ENCODE measurements at regions not wholly inside any gene's neighbourhood (a gene's known extent, or its start where the extent isn't known, plus 50 kb on each side); places are given as distances from the start of the nearest gene placed in this dataset.

DNA sequence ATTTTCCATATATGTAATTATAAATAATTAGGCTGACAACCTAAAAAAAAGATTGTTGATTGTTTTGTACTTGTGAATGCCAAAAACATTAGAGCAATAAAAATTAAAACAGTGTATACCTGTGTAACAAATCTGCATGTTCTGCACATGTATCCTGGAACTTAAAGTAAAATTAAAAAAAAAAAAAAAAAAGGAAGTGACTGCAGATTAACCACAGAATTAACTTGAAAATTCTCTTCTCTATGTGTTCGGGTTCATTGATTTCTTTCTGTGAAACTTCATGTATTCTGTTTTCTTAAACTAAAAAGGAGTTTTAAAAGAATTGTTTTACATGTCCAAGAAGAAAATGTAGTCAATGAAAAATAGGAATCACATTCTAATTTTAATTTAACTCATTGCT, 95.7 kb downstream of the FASLG start:
- TF ChIP-seq, protein P1, sequence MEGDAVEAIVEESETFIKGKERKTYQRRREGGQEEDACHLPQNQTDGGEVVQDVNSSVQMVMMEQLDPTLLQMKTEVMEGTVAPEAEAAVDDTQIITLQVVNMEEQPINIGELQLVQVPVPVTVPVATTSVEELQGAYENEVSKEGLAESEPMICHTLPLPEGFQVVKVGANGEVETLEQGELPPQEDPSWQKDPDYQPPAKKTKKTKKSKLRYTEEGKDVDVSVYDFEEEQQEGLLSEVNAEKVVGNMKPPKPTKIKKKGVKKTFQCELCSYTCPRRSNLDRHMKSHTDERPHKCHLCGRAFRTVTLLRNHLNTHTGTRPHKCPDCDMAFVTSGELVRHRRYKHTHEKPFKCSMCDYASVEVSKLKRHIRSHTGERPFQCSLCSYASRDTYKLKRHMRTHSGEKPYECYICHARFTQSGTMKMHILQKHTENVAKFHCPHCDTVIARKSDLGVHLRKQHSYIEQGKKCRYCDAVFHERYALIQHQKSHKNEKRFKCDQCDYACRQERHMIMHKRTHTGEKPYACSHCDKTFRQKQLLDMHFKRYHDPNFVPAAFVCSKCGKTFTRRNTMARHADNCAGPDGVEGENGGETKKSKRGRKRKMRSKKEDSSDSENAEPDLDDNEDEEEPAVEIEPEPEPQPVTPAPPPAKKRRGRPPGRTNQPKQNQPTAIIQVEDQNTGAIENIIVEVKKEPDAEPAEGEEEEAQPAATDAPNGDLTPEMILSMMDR (IDR thresholded peaks at IDR 0.05; ENCODE audit: low read depth, low read length) = no peak
- no peak overlapping the region for H3K4me3 ChIP-seq (ENCODE audit: low read depth, low read length)

DNA sequence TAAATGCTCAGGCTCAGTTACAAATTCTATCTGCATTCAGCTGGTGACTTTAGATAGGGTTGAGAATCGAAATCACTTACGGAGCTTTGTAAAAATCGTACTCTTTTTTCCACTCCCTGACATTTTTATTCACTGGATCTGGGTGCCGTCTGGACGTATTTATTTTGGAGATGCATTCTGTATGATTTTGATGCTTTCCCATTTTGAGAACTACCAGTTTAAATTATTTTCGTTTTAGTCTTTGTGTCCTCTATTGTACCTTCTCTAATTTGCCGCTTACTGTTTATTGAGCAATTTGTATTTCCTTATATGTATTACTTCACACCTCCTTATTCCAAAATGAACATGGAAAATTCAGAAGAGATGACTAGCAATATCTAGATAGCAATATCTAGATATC, 96.2 kb downstream of the FASLG start:
- TF ChIP-seq, protein P1 (IDR thresholded peaks at IDR 0.05; ENCODE audit: low read depth, low read length) = no peak
- no peak overlapping the region for H3K4me3 ChIP-seq (ENCODE audit: low read depth, low read length)

DNA sequence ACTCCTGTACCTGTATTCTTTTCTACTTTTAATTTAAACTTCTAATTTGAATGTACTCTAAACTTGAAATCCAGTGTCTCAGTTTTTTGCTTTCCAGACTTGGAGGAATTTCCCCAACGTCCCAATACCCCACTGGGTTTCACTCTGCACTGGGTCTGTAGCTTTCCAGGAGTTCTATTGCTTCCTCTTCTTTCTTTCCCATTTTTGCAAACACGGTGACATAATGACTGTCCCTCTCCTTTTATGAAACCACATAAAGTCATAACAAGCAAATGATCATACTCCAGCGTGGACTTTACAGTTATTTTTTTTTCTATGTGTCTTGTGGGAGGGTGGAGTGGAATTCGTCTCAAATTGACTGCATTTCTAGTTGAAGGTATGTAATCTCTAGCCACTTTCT, 97.1 kb downstream of the FASLG start:
- TF ChIP-seq, protein P1 (IDR thresholded peaks at IDR 0.05; ENCODE audit: low read depth, low read length) = no peak
- H3K4me3 ChIP-seq (ENCODE audit: low read depth, low read length) = no peak overlapping the region

DNA sequence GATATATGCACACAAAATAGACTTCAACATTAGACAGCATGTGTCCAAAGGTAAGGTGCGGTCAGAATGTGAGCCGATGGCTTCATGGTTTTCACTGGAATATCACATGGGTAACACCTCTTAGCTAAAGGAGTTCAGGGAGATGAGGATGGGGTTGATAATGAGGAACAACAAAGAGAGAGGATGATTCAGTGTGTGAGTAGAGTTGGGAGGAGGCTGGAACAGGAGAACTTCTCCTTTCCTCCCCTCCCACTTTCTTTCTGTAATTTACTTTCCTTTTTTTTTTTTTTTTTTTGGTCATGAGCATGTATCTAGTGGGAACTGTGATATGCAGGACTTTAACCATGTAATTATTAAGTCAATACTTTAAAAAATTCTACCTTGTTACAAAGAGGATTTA, 99.4 kb downstream of the FASLG start:
- TF ChIP-seq, protein P1 (IDR thresholded peaks at IDR 0.05; ENCODE audit: low read depth, low read length) = no peak
- no peak overlapping the region for H3K4me3 ChIP-seq (ENCODE audit: low read depth, low read length)

DNA sequence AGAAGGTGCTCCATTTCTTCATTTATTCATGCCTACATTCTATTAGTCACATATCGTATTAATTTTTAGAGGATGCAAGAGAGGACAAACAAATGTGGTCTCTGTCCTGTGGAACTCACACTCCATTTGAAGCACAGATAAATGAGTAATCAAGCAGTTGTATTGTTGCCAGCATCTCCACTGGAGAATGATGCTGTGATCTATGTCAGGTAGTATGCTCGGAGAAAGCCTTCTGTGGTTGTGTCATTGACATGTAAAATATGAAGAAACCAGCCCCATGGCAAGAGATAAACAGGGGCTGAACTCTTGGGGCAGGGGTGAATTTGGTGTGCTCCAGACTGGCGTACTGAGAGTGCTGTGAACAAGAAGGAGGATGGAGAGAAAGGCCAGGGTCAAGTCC, 101.2 kb downstream of the FASLG start:
- H3K4me3 ChIP-seq (ENCODE audit: low read depth, low read length) = no peak overlapping the region
- TF ChIP-seq, protein P1 (IDR thresholded peaks at IDR 0.05; ENCODE audit: low read depth, low read length) = no peak

DNA sequence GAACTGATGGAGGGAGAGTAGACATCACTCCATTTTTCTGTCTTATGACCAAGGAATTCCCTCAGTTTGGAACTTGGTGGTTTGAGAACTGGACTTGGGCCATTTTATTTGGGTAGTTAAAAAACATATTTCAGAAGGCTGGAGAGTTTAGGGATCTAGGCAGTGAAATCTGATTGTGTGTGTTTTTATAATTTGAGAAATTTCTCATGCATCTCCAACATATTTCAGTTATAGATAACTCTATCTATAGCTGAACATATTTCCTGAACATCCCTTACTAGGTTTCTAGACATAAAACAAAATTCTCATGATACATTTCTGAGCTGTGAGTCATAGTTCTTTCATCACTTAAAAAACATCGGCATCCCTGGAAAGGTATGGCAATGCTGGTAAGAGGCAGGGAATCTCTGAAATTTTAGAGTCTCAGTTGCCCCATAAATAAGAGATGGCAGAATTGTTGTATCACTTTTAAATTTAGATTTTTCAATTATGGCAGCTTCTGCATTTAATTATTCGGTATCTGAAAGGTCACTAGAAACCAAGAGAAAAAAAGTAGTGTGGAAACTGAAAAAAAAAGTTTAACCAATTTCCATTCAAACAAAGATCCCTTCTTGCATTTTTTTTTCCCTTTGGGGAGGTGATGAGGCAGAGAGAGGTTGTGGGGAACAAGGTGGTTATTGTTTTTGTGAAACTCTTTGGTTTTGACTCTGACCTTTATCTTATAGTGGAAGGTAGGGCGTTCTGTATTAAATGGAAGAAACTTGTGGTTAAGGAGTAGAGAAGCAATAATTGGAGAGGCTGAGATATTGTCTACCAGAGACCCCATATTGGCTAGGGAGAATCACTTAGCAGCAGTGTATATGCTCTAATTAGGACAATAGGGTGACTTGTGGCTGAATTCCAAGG, 102.9 kb downstream of the FASLG start:
- no peak overlapping the region for H3K4me3 ChIP-seq (ENCODE audit: low read depth, low read length)
- TF ChIP-seq, protein P1 (IDR thresholded peaks at IDR 0.05; ENCODE audit: low read depth, low read length) = no peak

DNA sequence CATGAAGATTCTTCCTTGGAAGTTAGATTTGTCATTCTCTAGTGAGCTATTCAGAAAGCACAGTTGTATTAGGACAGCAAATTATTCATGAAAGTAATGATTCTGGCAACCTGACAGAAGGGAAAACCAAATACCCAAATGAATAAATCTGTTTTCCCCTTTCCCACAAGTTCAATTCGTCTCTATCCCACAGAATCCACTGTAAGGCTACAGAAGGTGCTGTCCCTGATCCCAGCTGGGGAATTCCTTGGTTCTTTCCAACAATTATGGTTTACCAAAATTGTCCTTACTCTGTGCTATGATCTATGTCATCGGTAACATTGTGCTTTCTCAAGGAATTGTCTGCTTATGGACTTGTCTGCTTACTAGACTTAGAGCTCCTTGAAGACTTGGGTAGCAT, 104.2 kb downstream of the FASLG start:
- TF ChIP-seq, protein P1 (IDR thresholded peaks at IDR 0.05; ENCODE audit: low read depth, low read length) = no peak

More for the DNA sequence above, 104.2 kb downstream of the FASLG start:
- H3K4me3 ChIP-seq (ENCODE audit: low read depth, low read length) = no peak overlapping the region
